Stomach (tissue), 8 donors: ENCODE measurements at regions not wholly inside any gene's neighbourhood (a gene's known extent, or its start where the extent isn't known, plus 50 kb on each side); places are given as distances from the start of the nearest gene placed in this dataset.

Source experiments
- DNase-seq, 2 donors: peaks; one replicate each; pipeline versions ENCODE4 v3.0.0 to v3.0.0-alpha.2; 2013 to 2019
- H3K27ac ChIP-seq, 5 donors: fragments of 200-600 bp in 4 of 5; sonication (generic) in 4 of 5; one replicate each; pipeline ENCODE4 v1.5.1; 2013 to 2019; ENCODE audit warnings: mild to moderate bottlenecking in 1 of 5, moderate library complexity in 1 of 5
- H3K27me3 ChIP-seq, 3 donors: fragments of 200-600 bp; sonication (generic); one replicate each; pipeline ENCODE4 v1.5.1; 2017 to 2019; ENCODE audit warnings: mixed run types in 1 of 3
- H3K36me3 ChIP-seq, 4 donors: fragments of 200-600 bp; sonication (generic); 1 replicate in 3 of 4; 2 replicates in 1 of 4; pipeline ENCODE4 v1.5.1; 2016 to 2019
- H3K4me1 ChIP-seq, 4 donors: fragments of 200-600 bp; sonication (generic); one replicate each; pipeline ENCODE4 v1.5.1; 2016 to 2019
- H3K4me3 ChIP-seq, 4 donors: fragments of 200-600 bp; sonication (generic) in 3 of 4; one replicate each; pipeline ENCODE4 v1.5.1; 2016 to 2019; ENCODE audit warnings: mild to moderate bottlenecking in 1 of 4
- H3K9me3 ChIP-seq, 4 donors: fragments of 200-600 bp; sonication (generic); one replicate each; pipeline ENCODE4 v1.5.1; 2016 to 2019
- CTCF ChIP-seq, 7 experiments: fragments of 450-650 bp in 4 of 7; fragments of 200-600 bp in 3 of 7; sonication (generic) in 3 of 7; IDR thresholded peaks; one replicate each; pipeline ENCODE4 v1.5.1; 2016 to 2019; ENCODE audit warnings: antibody characterized with exemption in 7 of 7, control low read depth in 2 of 7, mild to moderate bottlenecking in 1 of 7
- EP300 ChIP-seq: sonication (generic); formaldehyde crosslinking; IDR thresholded peaks from one replicate; pipeline ENCODE4 v1.6.1; 2017; ENCODE audit warnings: antibody characterized with exemption
- POLR2A ChIP-seq, 4 donors: fragments of 450-650 bp; IDR thresholded peaks; one replicate each; pipeline ENCODE4 v1.6.1; 2016; ENCODE audit warnings: antibody characterized with exemption in 4 of 4, control low read depth in 2 of 4, mild to moderate bottlenecking in 1 of 4, moderate library complexity in 1 of 4
- POLR2AphosphoS5 ChIP-seq, 3 donors: sonication (generic); formaldehyde crosslinking; IDR thresholded peaks; one replicate each; pipeline ENCODE4 v1.6.1; 2016; ENCODE audit warnings: antibody characterized with exemption in 3 of 3
- WGBS, 5 donors: extraction: QIAGEN DNeasy Blood & Tissue Kit in 3 of 5; methylation state at CpG; one replicate each; pipeline versions ENCODE4 v1.1.5 to v1.1.7; 2013 to 2018; 5-methylcytosine and 5-hydroxymethylcytosine counted together
- intact Hi-C: fragments of 100-400 bp; cut with DNase I; formaldehyde crosslinking; loops from one replicate; pipeline ENCODE4 v1.15.1; 2023; ENCODE audit warnings: low total_unique reads
- donor health status: healthy with polysubstance abuse.
- donor health status: Bipolar disorder and iron deficiency.
- donor health status: healthy.

GRCh38 chr1:117802531-117803257, 126.7 kb downstream of the GDAP2 start:
- WGBS, 5 donors, result 55 to 77% (median 73%) methylated on average over 6 of the region's 6 CpGs
- Histone ChIP-seq H3K9me3 (no peaks in the 10 kb centered on the region), H3K27ac (no peak overlapping the region), H3K4me3 (no peak overlapping the region), H3K4me1 (no peaks in the 10 kb centered on the region), H3K27me3 (no peaks in the 10 kb centered on the region), H3K36me3 (no peaks in the 10 kb centered on the region)
- TF ChIP-seq EP300, result no peak
- no peak for TF ChIP-seq CTCF (IDR thresholded peaks at IDR 0.05)
- TF ChIP-seq POLR2AphosphoS5 (IDR thresholded peaks at IDR 0.05), result no peak
- TF ChIP-seq POLR2A (IDR thresholded peaks at IDR 0.05), result no peak
- no peak for DNase-seq
- intact Hi-C loops, result no loop called here

DNA sequence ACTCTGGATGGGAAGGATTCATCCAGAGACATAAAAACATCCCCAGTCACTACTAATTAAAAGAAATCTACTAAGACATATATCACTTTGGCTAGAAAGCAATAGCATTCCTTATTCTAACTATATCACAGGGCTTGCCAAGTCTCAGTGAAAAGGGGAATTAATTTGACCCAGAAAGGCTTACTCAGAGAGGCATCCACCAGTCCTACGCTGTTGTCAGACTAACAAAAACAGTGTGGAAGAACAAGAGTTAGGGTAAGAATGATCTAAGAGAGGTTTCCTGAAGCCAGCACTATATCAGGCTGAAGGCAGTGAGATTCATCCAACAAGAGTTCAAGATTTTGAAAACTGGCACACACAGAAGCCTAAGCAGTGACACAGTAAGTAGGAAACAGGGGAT, 126.1 kb downstream of the GDAP2 start:
- Histone ChIP-seq H3K36me3 (no peaks in the 10 kb centered on the region), H3K9me3 (no peaks in the 10 kb centered on the region), H3K27me3 (no peaks in the 10 kb centered on the region), H3K4me3 (no peak overlapping the region), H3K4me1 (no peaks in the 10 kb centered on the region), H3K27ac (no peak overlapping the region)
- TF ChIP-seq POLR2AphosphoS5 (IDR thresholded peaks at IDR 0.05), result no peak
- no peak for TF ChIP-seq EP300
- no peak for TF ChIP-seq POLR2A (IDR thresholded peaks at IDR 0.05)
- TF ChIP-seq CTCF (IDR thresholded peaks at IDR 0.05), result no peak
- intact Hi-C loops, result no loop called here
- DNase-seq, result no peak
- WGBS, 5 donors, result 50 to 85% (median 82%) methylated on average over 1 of the region's 1 CpG

DNA sequence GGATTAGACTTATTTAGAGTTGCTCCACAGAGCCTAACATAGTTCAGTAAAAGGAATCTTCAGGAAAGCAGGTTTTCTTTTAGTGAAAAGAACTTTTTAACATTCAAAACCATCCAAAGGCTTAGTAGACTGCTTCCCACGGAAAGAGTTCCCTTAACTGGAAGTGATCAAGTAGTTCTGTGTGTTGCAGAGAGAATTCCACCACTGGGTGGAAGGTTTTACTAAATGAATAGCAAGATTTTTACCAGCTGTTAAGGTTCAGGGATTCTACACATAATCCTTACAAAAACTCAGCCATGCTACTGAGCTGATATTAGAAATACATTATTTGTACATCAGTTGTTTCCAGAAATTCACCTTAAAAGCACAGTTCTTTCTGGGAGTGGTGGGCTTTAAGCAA, 119.7 kb downstream of the GDAP2 start:
- intact Hi-C loops, result no loop called here

GRCh38 chr1:117810553-117810952, 118.9 kb downstream of the GDAP2 start:
- no peak for DNase-seq
- 66 to 80% (median 70%) methylated on average over 3 of the region's 3 CpGs for WGBS, 5 donors

More for the DNA sequence above, 119.7 kb downstream of the GDAP2 start:
- no peaks in the 10 kb centered on the region for H3K9me3 ChIP-seq
- peaks cover 0 to 13% (median 5%) of the 10 kb centered on the region in 4 donors for H3K4me1 ChIP-seq
- H3K27ac ChIP-seq, result no peak overlapping the region
- 13 to 65% (median 56%) methylated on average over 1 of the region's 1 CpG for WGBS, 5 donors
- no peaks in the 10 kb centered on the region for H3K36me3 ChIP-seq
- TF ChIP-seq POLR2A (IDR thresholded peaks at IDR 0.05) (no peak), POLR2AphosphoS5 (IDR thresholded peaks at IDR 0.05) (no peak), CTCF (IDR thresholded peaks at IDR 0.05) (no peak), EP300 (no peak)
- no peaks in the 10 kb centered on the region for H3K27me3 ChIP-seq
- no peak overlapping the region for H3K4me3 ChIP-seq
- DNase-seq, result no peak

More at GRCh38 chr1:117810553-117810952, 118.9 kb downstream of the GDAP2 start:
- no peak for TF ChIP-seq POLR2AphosphoS5 (IDR thresholded peaks at IDR 0.05)
- no peak for TF ChIP-seq EP300
- intact Hi-C loops, result no loop called here
- Histone ChIP-seq H3K9me3 (no peaks in the 10 kb centered on the region), H3K27ac (no peak overlapping the region), H3K4me3 (no peak overlapping the region), H3K36me3 (no peaks in the 10 kb centered on the region), H3K4me1 (peaks cover 0 to 21% (median 5%) of the 10 kb centered on the region in 4 donors), H3K27me3 (no peaks in the 10 kb centered on the region)
